H9 (cell line): ENCODE measurements at regions not wholly inside any gene's neighbourhood (a gene's known extent, or its start where the extent isn't known, plus 50 kb on each side); places are given as distances from the start of the nearest gene placed in this dataset.

Experiments used
- DNase-seq: peaks from one replicate; pipeline ENCODE4 v3.0.0-alpha.2; 2017
- H2AFZ ChIP-seq: one replicate; pipeline ENCODE4 v1.6.1; 2013; ENCODE audit warnings: mild to moderate bottlenecking, low read length, control low read depth, moderate library complexity
- H2AK5ac ChIP-seq: 2 replicates; pipeline ENCODE4 v1.6.1; 2013; ENCODE audit warnings: low read length, control low read depth, mixed read lengths; ENCODE audit not compliant: insufficient read length
- H2BK120ac ChIP-seq: one replicate; pipeline ENCODE4 v1.6.1; 2013; ENCODE audit warnings: low read depth, mild to moderate bottlenecking, low read length, control low read depth, inconsistent platforms; ENCODE audit not compliant: poor library complexity, severe bottlenecking
- H2BK12ac ChIP-seq: 2 replicates; pipeline ENCODE4 v1.6.1; 2013; ENCODE audit warnings: low read length, control low read depth, mixed read lengths, low read depth; ENCODE audit not compliant: insufficient read length
- H2BK15ac ChIP-seq: 2 replicates; pipeline ENCODE4 v1.6.1; 2013; ENCODE audit warnings: low read depth, low read length, control low read depth
- H2BK20ac ChIP-seq: one replicate; pipeline ENCODE4 v1.6.1; 2013; ENCODE audit warnings: low read depth, mild to moderate bottlenecking, low read length, control low read depth, inconsistent platforms; ENCODE audit not compliant: poor library complexity, severe bottlenecking
- H2BK5ac ChIP-seq: 2 replicates; pipeline ENCODE4 v1.6.1; 2013; ENCODE audit warnings: low read length, control low read depth, mixed read lengths; ENCODE audit not compliant: insufficient read length
- H3K14ac ChIP-seq: 2 replicates; pipeline ENCODE4 v1.6.1; 2013; ENCODE audit warnings: low read length, control low read depth; ENCODE audit not compliant: insufficient read depth
- H3K18ac ChIP-seq: 2 replicates; pipeline ENCODE4 v1.6.1; 2013; ENCODE audit warnings: low read depth, mild to moderate bottlenecking, mixed read lengths, low read length, control low read depth; ENCODE audit not compliant: insufficient read length
- H3K23ac ChIP-seq: 2 replicates; pipeline ENCODE4 v1.6.1; 2013; ENCODE audit warnings: low read length, control low read depth, mixed read lengths, low read depth; ENCODE audit not compliant: insufficient read length
- H3K23me2 ChIP-seq: 2 replicates; pipeline ENCODE4 v1.6.1; 2013; ENCODE audit warnings: low read depth, mild to moderate bottlenecking, mixed read lengths, low read length, control low read depth; ENCODE audit not compliant: insufficient read length, poor library complexity, severe bottlenecking
- H3K27ac ChIP-seq: 2 replicates; pipeline ENCODE4 v1.5.1; 2013; ENCODE audit warnings: low read length, control low read depth, mixed read lengths, low read depth; ENCODE audit not compliant: insufficient read length
- H3K27me3 ChIP-seq: 2 replicates; pipeline ENCODE4 v1.6.1; 2013; ENCODE audit warnings: low read length, control low read depth, inconsistent platforms; ENCODE audit not compliant: insufficient read depth
- H3K4ac ChIP-seq: 2 replicates; pipeline ENCODE4 v1.6.1; 2013; ENCODE audit warnings: low read depth, mild to moderate bottlenecking, control low read depth, inconsistent platforms, low read length, moderate library complexity
- H3K4me1 ChIP-seq: 2 replicates; pipeline ENCODE4 v1.6.1; 2013; ENCODE audit warnings: low read length, control low read depth, inconsistent platforms; ENCODE audit not compliant: insufficient read depth
- H3K4me2 ChIP-seq: 2 replicates; pipeline ENCODE4 v1.6.1; 2013; ENCODE audit warnings: low read length, control low read depth, mixed read lengths; ENCODE audit not compliant: insufficient read length, insufficient read depth
- H3K56ac ChIP-seq: 2 replicates; pipeline ENCODE4 v1.6.1; 2013; ENCODE audit warnings: low read depth, mild to moderate bottlenecking, mixed read lengths, low read length, control low read depth; ENCODE audit not compliant: insufficient read length
- H3K79me1 ChIP-seq: 2 replicates; pipeline ENCODE4 v1.6.1; 2013; ENCODE audit warnings: low read depth, mild to moderate bottlenecking, moderate library complexity, low read length, control low read depth, inconsistent platforms; ENCODE audit not compliant: insufficient read depth, poor library complexity, severe bottlenecking
- H3K79me2 ChIP-seq: 2 replicates; pipeline ENCODE4 v1.6.1; 2013; ENCODE audit warnings: low read length, control low read depth, inconsistent platforms; ENCODE audit not compliant: insufficient read depth
- H3K9ac ChIP-seq: 2 replicates; pipeline ENCODE4 v1.6.1; 2013; ENCODE audit warnings: low read length, control low read depth, mixed read lengths; ENCODE audit not compliant: insufficient read length; ENCODE audit errors: extremely low read depth
- H3K9me3 ChIP-seq: one replicate; pipeline ENCODE4 v1.6.1; 2013; ENCODE audit warnings: low read depth, low read length, inconsistent platforms; ENCODE audit not compliant: control insufficient read depth
- H3T11ph ChIP-seq: one replicate; pipeline ENCODE4 v1.6.1; 2013; ENCODE audit warnings: mild to moderate bottlenecking, low read length, control low read depth, inconsistent platforms
- H4K20me1 ChIP-seq: one replicate; pipeline ENCODE4 v1.6.1; 2013; ENCODE audit not compliant: control insufficient read depth, insufficient read length, insufficient read depth
- H4K5ac ChIP-seq: 2 replicates; pipeline ENCODE4 v1.6.1; 2013; ENCODE audit warnings: low read depth, mild to moderate bottlenecking, mixed read lengths, low read length, control low read depth; ENCODE audit not compliant: insufficient read length
- H4K8ac ChIP-seq: replicated peaks from 2 replicates; pipeline ENCODE4 v1.6.1; 2013; ENCODE audit warnings: low read length, control low read depth, mixed read lengths, low read depth; ENCODE audit not compliant: insufficient read length
- H4K91ac ChIP-seq: 2 replicates; pipeline ENCODE4 v1.6.1; 2013; ENCODE audit warnings: low read depth, mild to moderate bottlenecking, moderate library complexity, mixed read lengths, low read length, control low read depth; ENCODE audit not compliant: insufficient read length
- H3K27ac Mint-ChIP-seq, 3 experiments: 2 replicates in 2 of 3; 3 replicates in 1 of 3; pipeline ENCODE4 v1.8.0; 2020 to 2021; ENCODE audit warnings: mixed read lengths in 3 of 3, mild to moderate bottlenecking in 1 of 3, moderate library complexity in 1 of 3
- H3K27me3 Mint-ChIP-seq: 2 replicates; pipeline ENCODE4 v1.8.0; 2021; ENCODE audit warnings: low read depth, mild to moderate bottlenecking, moderate library complexity, mixed read lengths
- H3K36me3 Mint-ChIP-seq, 3 experiments: 2 replicates in 2 of 3; 3 replicates in 1 of 3; pipeline ENCODE4 v1.8.0; 2020 to 2021; ENCODE audit warnings: low read depth in 3 of 3, mixed read lengths in 3 of 3; ENCODE audit not compliant: insufficient read depth in 1 of 3
- H3K4me1 Mint-ChIP-seq, 2 experiments: 2 replicates each; pipeline ENCODE4 v1.8.0; 2020; ENCODE audit warnings: mixed read lengths in 2 of 2
- H3K4me3 Mint-ChIP-seq, 2 experiments: 2 replicates in 1 of 2; 3 replicates in 1 of 2; pipeline ENCODE4 v1.8.0; 2020 to 2021; ENCODE audit warnings: mild to moderate bottlenecking in 2 of 2, mixed read lengths in 2 of 2, moderate library complexity in 1 of 2
- H3K9me3 Mint-ChIP-seq, 2 experiments: 2 replicates in 1 of 2; 3 replicates in 1 of 2; pipeline ENCODE4 v1.8.0; 2020; ENCODE audit warnings: mild to moderate bottlenecking in 2 of 2, mixed read lengths in 2 of 2, moderate library complexity in 1 of 2
- WGBS: extraction: QIAGEN DNeasy Blood & Tissue Kit; methylation state at CpG from one replicate; pipeline ENCODE4 v1.1.7; 2013; ENCODE audit warnings: missing lambda C conversion rate, low lambda C conversion rate, mixed read lengths; ENCODE audit not compliant: insufficient read length; ENCODE audit errors: extremely low coverage; 5-methylcytosine and 5-hydroxymethylcytosine counted together
- TF ChIP-seq, protein P1 (sequence below): fragments of 200-600 bp; sonication (generic); conservative IDR thresholded peaks from 3 replicates; pipeline ENCODE4 v1.8.0; 2021; ENCODE audit warnings: antibody characterized with exemption, mild to moderate bottlenecking

DNA sequence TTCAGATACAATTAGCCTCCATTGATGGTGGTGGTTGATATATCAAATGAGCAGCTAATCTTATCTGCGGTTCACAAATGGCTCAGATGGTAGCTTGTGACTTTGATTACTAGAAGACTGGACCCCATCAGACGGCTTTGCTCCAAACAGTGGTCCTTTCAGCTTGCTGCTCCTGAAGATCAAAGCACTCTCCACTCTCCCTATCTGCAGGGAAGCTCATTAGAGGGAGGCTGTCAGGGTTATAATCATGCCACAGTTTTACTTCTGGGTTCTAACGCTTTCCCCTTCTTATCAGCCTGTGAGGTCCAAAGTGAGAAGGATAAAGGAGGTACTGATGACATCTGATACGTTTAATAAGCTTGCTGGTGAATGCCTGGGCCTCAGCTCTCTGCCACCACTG, 247.1 kb upstream of the NT5C1B start:
- Mint-ChIP-seq H3K9me3 (no peaks in the 10 kb centered on the region), H3K36me3 (no peaks in the 10 kb centered on the region), H3K27me3 (peaks cover 34% of the 10 kb centered on the region), H3K27ac (0 out of 7 replicates have a peak overlapping the region, but pooled peaks of 1 of the 3 experiments have one; percentile 8), H3K4me1 (peaks cover 30 to 41% of the 10 kb centered on the region in 2 experiments), H3K4me3 (no peak overlapping the region)
- H3K4me2 ChIP-seq, result no peak overlapping the region
- no peak overlapping the region for H2BK5ac ChIP-seq
- no peaks in the 10 kb centered on the region for H3K23me2 ChIP-seq
- no peak overlapping the region for H2AK5ac ChIP-seq
- no peak overlapping the region for H4K91ac ChIP-seq
- H2BK12ac ChIP-seq, result no peak overlapping the region
- no peaks in the 10 kb centered on the region for H3K79me2 ChIP-seq
- H3K4me1 ChIP-seq, result peaks cover 11% of the 10 kb centered on the region; the same call in 1 of the 2 replicates
- no peak overlapping the region for H4K5ac ChIP-seq
- H3K4ac ChIP-seq, result no peak overlapping the region
- H3K9me3 ChIP-seq, result no peaks in the 10 kb centered on the region
- H3K56ac ChIP-seq, result no peak overlapping the region
- no peak overlapping the region for H2BK20ac ChIP-seq
- H2AFZ ChIP-seq, result no peak overlapping the region
- no peak overlapping the region for H3T11ph ChIP-seq
- no peaks in the 10 kb centered on the region for H3K27me3 ChIP-seq
- H3K18ac ChIP-seq, result no peak overlapping the region
- H2BK120ac ChIP-seq, result no peak overlapping the region
- no peak overlapping the region for H3K27ac ChIP-seq
- no peak overlapping the region for H2BK15ac ChIP-seq
- TF ChIP-seq, protein P1, sequence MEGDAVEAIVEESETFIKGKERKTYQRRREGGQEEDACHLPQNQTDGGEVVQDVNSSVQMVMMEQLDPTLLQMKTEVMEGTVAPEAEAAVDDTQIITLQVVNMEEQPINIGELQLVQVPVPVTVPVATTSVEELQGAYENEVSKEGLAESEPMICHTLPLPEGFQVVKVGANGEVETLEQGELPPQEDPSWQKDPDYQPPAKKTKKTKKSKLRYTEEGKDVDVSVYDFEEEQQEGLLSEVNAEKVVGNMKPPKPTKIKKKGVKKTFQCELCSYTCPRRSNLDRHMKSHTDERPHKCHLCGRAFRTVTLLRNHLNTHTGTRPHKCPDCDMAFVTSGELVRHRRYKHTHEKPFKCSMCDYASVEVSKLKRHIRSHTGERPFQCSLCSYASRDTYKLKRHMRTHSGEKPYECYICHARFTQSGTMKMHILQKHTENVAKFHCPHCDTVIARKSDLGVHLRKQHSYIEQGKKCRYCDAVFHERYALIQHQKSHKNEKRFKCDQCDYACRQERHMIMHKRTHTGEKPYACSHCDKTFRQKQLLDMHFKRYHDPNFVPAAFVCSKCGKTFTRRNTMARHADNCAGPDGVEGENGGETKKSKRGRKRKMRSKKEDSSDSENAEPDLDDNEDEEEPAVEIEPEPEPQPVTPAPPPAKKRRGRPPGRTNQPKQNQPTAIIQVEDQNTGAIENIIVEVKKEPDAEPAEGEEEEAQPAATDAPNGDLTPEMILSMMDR, result no peak
- no peaks in the 10 kb centered on the region for H4K20me1 ChIP-seq
- no CpG with 5 or more reads among the region's 4 CpGs for WGBS
- no peak overlapping the region for H3K23ac ChIP-seq
- no peak for DNase-seq
- H3K14ac ChIP-seq, result no peak overlapping the region
- H3K9ac ChIP-seq, result no peak overlapping the region
- H4K8ac ChIP-seq, result no peak overlapping the region
- H3K79me1 ChIP-seq, result no peaks in the 10 kb centered on the region
